ENCODE measurements at regions not wholly inside any gene's neighbourhood (a gene's known extent, or its start where the extent isn't known, plus 50 kb on each side); places are given as distances from the start of the nearest gene placed in this dataset.

- no peak for TF ChIP-seq CTCF (tag by site-specific recombination; IDR thresholded peaks at IDR 0.05)
- TF ChIP-seq PRDM10 (tag by site-specific recombination; IDR thresholded peaks at IDR 0.05): no peak
- no peak for TF ChIP-seq SP3 (tag by site-specific recombination; IDR thresholded peaks at IDR 0.05)
- no peak for TF ChIP-seq ZNF776 (tag by site-specific recombination; IDR thresholded peaks at IDR 0.05; ENCODE audit: borderline replicate concordance)
- no peak for TF ChIP-seq KLF16 (tag by site-specific recombination; IDR thresholded peaks at IDR 0.05)
- no peak for TF ChIP-seq ZNF654 (tag by site-specific recombination; IDR thresholded peaks at IDR 0.05; ENCODE audit: low read depth)
- TF ChIP-seq YY1 (tag by site-specific recombination; IDR thresholded peaks at IDR 0.05): no peak
- no peak for TF ChIP-seq ZNF501 (tag by site-specific recombination; IDR thresholded peaks at IDR 0.05)
- no peak for TF ChIP-seq PATZ1 (tag by site-specific recombination; IDR thresholded peaks at IDR 0.05)
- TF ChIP-seq ZEB2 (tag by site-specific recombination; IDR thresholded peaks at IDR 0.05): no peak
Measured at GRCh38 chr10:124245191-124245590, 151.8 kb upstream of the CHST15 start.

All from HEK293 (cell line).